T follicular helper cell (primary cell): ENCODE measurements at regions not wholly inside any gene's neighbourhood (a gene's known extent, or its start where the extent isn't known, plus 50 kb on each side); places are given as distances from the start of the nearest gene placed in this dataset.

Experiments used
- DNase-seq: peaks from one replicate; pipeline ENCODE4 v3.0.0-alpha.2; 2020; ENCODE audit warnings: low read depth

GRCh38 chr13:105446197-105446596, 1089.3 kb downstream of the EFNB2 start:
- no peak for DNase-seq

GRCh38 chr13:105445796-105446195, 1089.7 kb downstream of the EFNB2 start:
- no peak for DNase-seq

- DNase-seq, result no peak
These were observed 1092.3 kb downstream of the EFNB2 start for GRCh38 chr13:105442949-105443699.

DNA sequence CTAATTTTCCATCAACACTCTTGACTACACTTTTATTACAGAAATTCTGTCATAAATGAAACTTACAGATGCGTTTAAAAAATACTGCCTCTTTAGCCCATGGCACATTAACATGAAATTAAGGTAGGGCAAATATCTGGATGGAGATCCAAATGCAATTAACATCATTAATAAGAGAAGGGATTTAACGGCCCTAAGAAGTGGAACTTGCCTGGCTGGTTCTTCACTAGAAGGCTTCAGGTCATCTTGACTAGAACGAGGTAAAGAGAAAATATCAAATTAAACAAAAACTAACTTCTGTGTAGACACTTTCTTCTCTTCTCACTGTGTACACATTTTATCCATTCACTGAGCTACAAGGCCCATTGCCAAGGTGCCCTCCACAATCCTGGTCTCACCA, 1093.4 kb downstream of the EFNB2 start:
- no peak for DNase-seq

GRCh38 chr13:105441051-105441750, 1094.3 kb downstream of the EFNB2 start:
- no peak for DNase-seq

GRCh38 chr13:105436943-105437342, 1098.5 kb downstream of the EFNB2 start:
- DNase-seq, result no peak

DNA sequence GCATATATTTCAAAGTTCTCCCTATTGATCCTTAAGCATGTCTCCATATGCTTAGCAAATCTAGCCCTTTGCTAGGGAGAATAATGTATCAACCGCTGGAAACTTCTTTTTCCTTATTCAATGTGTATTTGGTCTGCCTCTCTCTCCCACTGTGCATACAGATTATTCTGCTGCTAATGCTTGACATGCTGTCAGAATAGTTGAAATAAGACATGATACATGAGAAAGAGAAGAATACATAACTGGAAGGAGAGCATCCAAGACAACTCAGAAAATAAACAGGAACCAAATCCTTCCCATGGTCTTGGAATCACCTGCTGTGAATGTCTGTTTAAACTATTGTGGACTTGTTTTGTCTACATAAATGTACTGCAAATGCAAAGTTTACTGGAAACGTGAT, 1103.0 kb downstream of the EFNB2 start:
- DNase-seq, result no peak

GRCh38 chr13:105428811-105429210, 1106.7 kb downstream of the EFNB2 start:
- DNase-seq, result no peak

DNA sequence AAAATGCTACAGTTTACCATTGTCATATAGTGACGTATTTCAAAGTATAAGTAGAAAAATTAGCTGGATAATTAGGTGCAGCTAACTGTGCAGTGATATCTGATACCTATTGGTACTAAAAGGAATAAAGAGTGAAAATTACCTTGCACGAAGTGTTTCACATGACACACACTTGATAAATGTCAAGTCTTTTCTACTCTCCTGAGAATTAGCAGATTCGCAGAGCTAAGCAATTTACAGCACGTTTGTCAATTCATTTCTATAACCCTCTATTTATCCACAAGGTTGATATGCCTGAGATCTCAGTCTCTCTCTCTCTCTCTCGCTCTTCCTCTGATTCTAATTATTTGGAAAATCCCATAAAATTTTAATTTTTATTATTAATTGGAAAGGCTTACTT, 1109.0 kb downstream of the EFNB2 start:
- DNase-seq, result no peak

GRCh38 chr13:105414639-105415038, 1120.8 kb downstream of the EFNB2 start:
- no peak for DNase-seq

DNA sequence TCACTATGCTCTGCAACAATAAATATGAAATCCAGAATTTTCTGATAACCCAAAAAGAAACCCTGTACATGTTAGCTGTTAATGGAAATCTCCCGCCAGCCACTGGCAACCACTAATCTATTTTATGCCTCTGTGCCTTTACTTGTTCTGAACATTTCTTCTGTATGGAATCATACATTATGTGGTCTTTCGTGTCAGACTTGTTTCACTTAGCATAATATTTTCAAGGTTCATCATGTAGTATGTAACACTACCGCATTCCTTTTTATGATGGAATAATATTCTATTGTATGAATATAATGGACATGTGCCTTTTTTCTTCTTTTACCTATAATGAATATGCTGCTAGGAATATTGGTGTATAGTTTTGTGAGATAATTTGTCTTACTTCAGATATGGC, 1123.3 kb downstream of the EFNB2 start:
- DNase-seq, result no peak

DNA sequence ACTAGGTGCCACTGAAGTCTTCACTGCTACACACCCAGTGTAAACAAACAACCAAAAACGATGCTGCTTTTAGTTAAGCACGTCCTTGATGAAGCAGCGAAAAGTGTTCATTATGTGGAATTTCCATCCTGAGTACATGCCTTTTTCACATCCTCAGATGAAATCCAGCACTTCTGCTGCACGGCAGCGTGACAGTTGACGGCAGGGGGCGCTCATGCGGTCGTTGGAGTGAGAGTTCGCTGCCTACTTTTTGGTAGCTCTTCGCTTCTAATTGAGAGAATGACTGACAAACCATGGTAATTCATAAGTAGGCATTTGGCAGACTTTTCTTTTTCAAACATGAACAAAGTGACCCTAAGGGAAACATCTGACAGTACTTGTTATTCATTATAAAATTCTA, 1124.9 kb downstream of the EFNB2 start:
- no peak for DNase-seq

DNA sequence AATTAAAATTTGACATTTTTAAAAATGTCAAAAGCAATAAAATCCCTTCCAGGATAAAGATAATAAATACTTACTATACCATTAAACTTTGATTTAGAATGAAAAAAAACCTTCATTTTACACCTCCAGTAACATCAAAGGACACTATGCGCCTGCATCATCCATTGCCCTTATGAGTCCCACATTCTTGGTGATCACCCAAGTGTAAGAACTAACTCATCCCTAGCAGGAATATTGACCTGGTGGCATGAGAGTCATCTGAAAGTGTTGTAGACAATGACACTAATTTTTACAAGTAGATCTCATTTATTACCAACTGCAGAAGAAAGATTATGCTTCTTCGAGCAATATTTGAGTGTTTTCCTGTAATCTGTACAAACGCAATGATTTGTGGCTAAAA, 1128.9 kb downstream of the EFNB2 start:
- no peak for DNase-seq

GRCh38 chr13:105403086-105403485, 1132.4 kb downstream of the EFNB2 start:
- no peak for DNase-seq

DNA sequence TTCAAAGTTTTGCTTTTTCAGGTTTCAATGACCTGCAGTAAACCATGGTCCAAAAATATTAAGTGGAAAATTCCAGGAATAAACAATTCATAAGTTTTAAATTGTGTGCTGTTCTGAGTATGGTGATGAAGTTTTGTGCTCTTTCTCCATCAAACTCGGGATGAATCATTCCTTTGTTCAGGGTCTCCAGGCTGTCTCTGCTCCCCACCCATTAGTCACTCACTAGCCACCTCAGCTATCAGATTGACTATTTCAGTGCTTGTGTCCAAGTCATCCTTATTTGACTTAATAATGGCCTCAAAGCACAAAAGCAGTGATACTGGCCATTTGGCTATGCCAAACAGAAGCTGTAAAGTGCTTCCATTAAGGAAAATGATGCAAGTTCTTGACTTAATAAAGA, 1140.4 kb downstream of the EFNB2 start:
- no peak for DNase-seq

GRCh38 chr13:105389373-105389772, 1146.1 kb downstream of the EFNB2 start:
- no peak for DNase-seq

DNA sequence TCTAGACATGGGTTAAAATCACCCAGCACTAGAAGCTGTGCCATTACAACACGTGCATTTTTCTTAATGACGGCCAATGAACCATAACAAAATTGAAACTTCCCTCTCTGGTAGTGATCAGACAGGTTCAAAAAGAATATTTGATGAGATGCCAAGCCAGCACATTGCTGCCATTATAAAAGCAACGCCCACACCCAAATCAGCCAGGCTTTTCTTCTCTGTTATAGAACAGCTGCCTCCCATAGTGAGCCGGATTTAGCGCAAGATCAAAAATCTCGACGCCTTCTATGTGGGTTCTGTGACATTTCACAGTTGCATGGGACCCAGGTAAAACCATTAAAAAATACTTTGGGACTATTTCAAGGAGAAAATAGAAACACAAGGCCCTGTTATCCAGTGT, 1158.0 kb downstream of the EFNB2 start:
- DNase-seq, result no peak

DNA sequence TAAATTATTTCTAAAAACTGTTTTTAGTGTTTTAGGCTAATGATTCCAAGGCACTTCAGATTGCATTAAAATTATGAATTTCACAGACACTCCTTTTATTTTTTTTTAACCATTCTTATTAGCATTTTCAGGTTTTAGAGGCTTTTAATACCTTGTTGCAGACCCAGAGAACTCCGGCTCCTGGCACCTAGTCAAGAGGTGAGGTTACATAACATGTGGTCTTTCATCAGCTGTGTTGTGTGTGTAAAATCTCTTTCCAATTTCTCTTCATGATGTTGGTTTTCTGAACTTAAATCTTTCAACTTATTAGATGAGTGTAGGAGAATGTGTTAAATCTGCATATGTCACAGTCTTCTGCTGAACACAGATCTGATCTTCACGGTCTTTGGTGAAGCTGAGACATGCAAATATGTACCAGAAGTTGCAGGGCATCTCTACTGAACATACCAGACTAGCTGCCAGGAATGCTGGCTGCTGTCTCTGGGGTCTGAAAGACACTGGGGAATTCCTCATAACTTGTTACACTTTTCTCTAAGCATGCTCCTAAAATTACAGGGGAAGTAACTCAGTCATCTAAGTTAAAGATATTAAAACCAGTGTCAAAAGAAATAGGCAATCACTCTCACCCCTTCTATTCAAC, 1165.3 kb downstream of the EFNB2 start:
- DNase-seq, result no peak

GRCh38 chr13:105368781-105369180, 1166.7 kb downstream of the EFNB2 start:
- no peak for DNase-seq

- DNase-seq, result no peak
These were observed 1169.6 kb downstream of the EFNB2 start for GRCh38 chr13:105365831-105366230.

DNA sequence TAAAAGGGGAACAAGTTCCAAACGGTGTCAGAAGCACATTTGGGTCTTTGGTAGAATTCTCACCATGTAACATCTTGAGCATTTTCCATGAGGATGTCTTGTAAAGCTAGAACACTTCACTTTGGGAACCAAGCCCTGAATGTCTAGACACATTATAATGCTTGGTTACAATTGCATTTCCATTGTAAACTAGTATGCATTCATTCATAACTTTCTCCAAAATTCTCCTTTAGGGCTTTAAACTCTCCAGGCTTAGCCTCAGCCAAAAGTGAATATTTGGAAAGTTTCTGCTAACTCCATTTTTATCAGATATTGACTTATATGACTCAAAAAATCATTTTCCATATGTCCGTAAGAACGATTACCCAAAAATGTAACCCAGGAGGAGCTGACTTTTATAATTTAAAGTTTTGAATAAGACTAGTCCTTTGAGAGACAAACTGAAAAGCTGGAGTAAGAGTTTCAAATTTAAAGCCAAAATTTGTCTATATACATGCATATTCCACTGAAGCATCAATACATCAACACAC, 1170.4 kb downstream of the EFNB2 start:
- DNase-seq, result no peak

DNA sequence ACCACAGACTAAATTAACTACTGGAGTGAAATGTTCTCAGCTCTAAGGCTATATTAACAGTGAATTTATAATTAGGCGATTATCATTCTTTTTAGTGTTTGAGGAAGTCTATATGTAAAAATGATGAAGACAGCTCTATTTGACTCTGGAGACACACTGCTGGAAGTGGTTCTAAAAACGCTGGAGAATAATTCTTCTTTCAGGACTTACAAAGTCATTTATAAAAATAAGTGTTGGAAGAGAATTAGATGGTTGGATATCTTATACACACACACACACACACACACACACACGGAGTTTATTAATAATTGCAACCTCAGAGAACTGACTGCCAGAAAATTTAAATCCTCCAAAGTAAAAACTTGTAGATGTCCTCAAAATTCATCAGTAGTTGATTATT, 1171.3 kb downstream of the EFNB2 start:
- DNase-seq, result no peak
